ENCODE measurements at regions not wholly inside any gene's neighbourhood (a gene's known extent, or its start where the extent isn't known, plus 50 kb on each side); places are given as distances from the start of the nearest gene placed in this dataset.
A peak's percentile ranks its signal among the peaks of the same experiment; 100 is the strongest.

GRCh38 chr11:92324890-92325289, 100.3 kb downstream of the FAT3 start:
- H3K4me3 ChIP-seq, result no peak overlapping the region
- TF ChIP-seq CTCF (IDR thresholded peaks at IDR 0.05) (no peak), POLR2A (IDR thresholded peaks at IDR 0.05) (no peak)
- no peak overlapping the region for H3K27ac ChIP-seq
- ATAC-seq, result no peak
- no peaks in the 10 kb centered on the region for H3K27me3 ChIP-seq
- WGBS (ENCODE audit: insufficient coverage, low coverage, low lambda C conversion rate, missing lambda C conversion rate), result 50% methylated on average over 1 of the region's 1 CpG
- no peaks in the 10 kb centered on the region for H3K9me3 ChIP-seq
- intact Hi-C loops (cut with DNase I), result no loop called here
- H3K36me3 ChIP-seq, result no peaks in the 10 kb centered on the region
- peaks cover 0 to under 1% (median 0%) of the 10 kb centered on the region in 4 donors for H3K4me1 ChIP-seq
- no peak for DNase-seq

- WGBS (ENCODE audit: insufficient coverage, low coverage, low lambda C conversion rate, missing lambda C conversion rate), result 77% methylated on average over 3 of the region's 3 CpGs
- H3K27me3 ChIP-seq, result no peaks in the 10 kb centered on the region
- intact Hi-C loops (cut with DNase I), result no loop called here
These were observed 100.8 kb downstream of the FAT3 start for GRCh38 chr11:92325416-92325815.

GRCh38 chr11:92329137-92329536, 104.5 kb downstream of the FAT3 start:
- no peaks in the 10 kb centered on the region for H3K27me3 ChIP-seq
- H3K9me3 ChIP-seq, result no peaks in the 10 kb centered on the region
- ATAC-seq (no peak), DNase-seq (no peak)
- WGBS (ENCODE audit: insufficient coverage, low coverage, low lambda C conversion rate, missing lambda C conversion rate), result 37% methylated on average over 2 of the region's 2 CpGs
- no peak overlapping the region for H3K27ac ChIP-seq
- no peaks in the 10 kb centered on the region for H3K36me3 ChIP-seq
- intact Hi-C loops (cut with DNase I), result no loop called here
- TF ChIP-seq POLR2A (IDR thresholded peaks at IDR 0.05), result no peak
- no peak for TF ChIP-seq CTCF (IDR thresholded peaks at IDR 0.05)
- H3K4me1 ChIP-seq, result peaks cover 0 to 4% (median 0%) of the 10 kb centered on the region in 4 donors
- H3K4me3 ChIP-seq, result no peak overlapping the region

More at GRCh38 chr11:92325416-92325815, 100.8 kb downstream of the FAT3 start:
- Histone ChIP-seq H3K9me3 (no peaks in the 10 kb centered on the region), H3K4me3 (no peak overlapping the region), H3K36me3 (no peaks in the 10 kb centered on the region), H3K4me1 (peaks cover 0 to 4% (median 0%) of the 10 kb centered on the region in 4 donors), H3K27ac (no peak overlapping the region)
- ATAC-seq (no peak), DNase-seq (no peak)
- no peak for TF ChIP-seq CTCF (IDR thresholded peaks at IDR 0.05)

DNA sequence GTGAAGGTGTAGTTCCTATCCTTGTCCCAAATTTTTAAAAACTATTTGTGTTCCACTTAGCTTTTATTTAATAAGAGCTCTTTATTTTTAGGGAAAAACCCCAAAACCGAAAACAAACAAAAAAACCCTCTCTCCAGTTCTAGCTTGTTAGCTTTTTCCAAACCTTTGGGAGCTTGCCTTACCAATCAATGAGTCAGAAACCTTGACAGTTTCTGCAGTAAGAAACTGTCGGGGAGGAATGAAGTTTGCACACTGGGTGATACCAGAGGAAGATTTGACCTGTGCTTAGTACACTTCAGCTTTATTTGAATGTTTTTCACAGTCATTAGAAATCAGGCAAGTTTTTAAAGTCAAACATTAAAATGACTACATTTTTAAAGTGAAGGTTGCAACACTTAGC, 105.0 kb downstream of the FAT3 start:
- ATAC-seq, result peak; percentile 32 to 90 (median 68)
- DNase-seq, result no peak
- H3K27ac ChIP-seq, result no peak overlapping the region
- intact Hi-C loops (cut with DNase I), result no loop called here
- TF ChIP-seq CTCF (IDR thresholded peaks at IDR 0.05) (no peak), POLR2A (IDR thresholded peaks at IDR 0.05) (no peak)
- WGBS (ENCODE audit: insufficient coverage, low coverage, low lambda C conversion rate, missing lambda C conversion rate), result 8% methylated on average over 2 of the region's 2 CpGs
- no peaks in the 10 kb centered on the region for H3K36me3 ChIP-seq
- peaks cover 0 to 4% (median 0%) of the 10 kb centered on the region in 4 donors for H3K4me1 ChIP-seq
- H3K27me3 ChIP-seq, result no peaks in the 10 kb centered on the region
- H3K4me3 ChIP-seq, result no peak overlapping the region
- H3K9me3 ChIP-seq, result no peaks in the 10 kb centered on the region

- Histone ChIP-seq H3K4me3 (no peak overlapping the region), H3K36me3 (no peaks in the 10 kb centered on the region), H3K27me3 (no peaks in the 10 kb centered on the region), H3K9me3 (no peaks in the 10 kb centered on the region), H3K4me1 (peaks cover 0 to 4% (median 0%) of the 10 kb centered on the region in 4 donors), H3K27ac (no peak overlapping the region)
- WGBS (ENCODE audit: insufficient coverage, low coverage, low lambda C conversion rate, missing lambda C conversion rate), result 37% methylated on average over 2 of the region's 2 CpGs
- ATAC-seq (peak in 2 of 4 donors; percentile 20 to 22), DNase-seq (no peak)
- intact Hi-C loops (cut with DNase I), result no loop called here
- no peak for TF ChIP-seq CTCF (IDR thresholded peaks at IDR 0.05)
- TF ChIP-seq POLR2A (IDR thresholded peaks at IDR 0.05), result no peak
These were observed 105.5 kb downstream of the FAT3 start for GRCh38 chr11:92330114-92330513.
